ENCODE measurements at regions not wholly inside any gene's neighbourhood (a gene's known extent, or its start where the extent isn't known, plus 50 kb on each side); places are given as distances from the start of the nearest gene placed in this dataset.

DNA sequence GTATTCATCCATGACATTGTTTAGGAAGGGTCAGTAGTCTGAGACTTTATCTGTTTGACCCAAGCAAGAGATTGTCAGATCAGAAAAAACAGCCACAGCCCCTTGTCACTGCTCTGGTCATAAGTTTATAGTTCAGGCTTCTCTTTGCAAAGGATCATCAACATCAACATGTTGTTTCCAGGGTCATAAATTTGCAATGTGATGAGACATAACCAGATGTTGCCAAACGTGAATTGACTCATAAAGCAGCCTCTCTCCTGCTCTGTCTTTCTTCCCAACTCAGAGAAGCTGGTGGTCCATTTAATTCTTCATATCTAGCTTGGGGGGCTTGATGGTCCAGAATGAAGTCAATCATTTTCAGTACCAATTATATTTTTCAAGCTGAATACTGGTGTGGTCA is 507.2 kb upstream of the PBX1 start:
- Histone ChIP-seq H3K27me3 (ENCODE audit: insufficient read depth, low read length) (no peaks in the 10 kb centered on the region), H3K36me3 (ENCODE audit: insufficient read depth, low read length) (no peaks in the 10 kb centered on the region), H3K9me3 (ENCODE audit: control insufficient read depth in 1 of 2, low read length in 2 of 2) (no peaks in the 10 kb centered on the region), H3K27ac (ENCODE audit: low read depth, low read length) (no peak overlapping the region), H3K4me3 (ENCODE audit: low read length in 2 of 2) (no peak overlapping the region), H3K4me1 (ENCODE audit: insufficient read depth, low read length) (no peaks in the 10 kb centered on the region)
- H3K36me3 Mint-ChIP-seq: no peaks in the 10 kb centered on the region
- no peak overlapping the region for H3K27ac Mint-ChIP-seq
- no peak for DNase-seq
- no peak overlapping the region for H3K4me3 Mint-ChIP-seq
- no peaks in the 10 kb centered on the region for H3K4me1 Mint-ChIP-seq
- H3K27me3 Mint-ChIP-seq: no peaks in the 10 kb centered on the region
- H3K9me3 Mint-ChIP-seq: peaks cover 0 to 19% (median 5%) of the 10 kb centered on the region in 8 donors
- POLR2A ChIA-PET (ENCODE audit: partially characterized antibody): no interaction called here
- CTCF ChIA-PET (ENCODE audit: partially characterized antibody): no interaction called here
- intact Hi-C loops (cut with micrococcal nuclease): no loop called here

DNA sequence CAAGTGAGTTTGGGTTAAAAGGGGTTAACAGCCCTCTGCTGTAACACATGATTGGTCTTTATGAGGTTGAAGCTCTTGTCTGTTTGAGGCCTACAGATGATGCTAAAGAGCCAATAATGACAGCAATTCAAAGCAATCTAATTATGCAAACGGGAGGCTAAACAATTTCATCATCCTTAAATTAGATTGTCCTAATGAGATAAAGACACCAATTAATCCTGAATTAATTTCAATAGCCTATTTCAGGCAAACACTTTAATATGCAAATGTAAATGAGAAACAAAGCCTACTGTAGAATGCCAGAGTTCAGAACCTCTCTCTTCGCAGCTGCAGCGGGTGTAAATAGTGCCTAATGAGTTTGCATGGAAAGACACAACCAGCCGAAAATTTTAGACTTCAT is 504.7 kb upstream of the PBX1 start:
- H3K36me3 Mint-ChIP-seq: no peaks in the 10 kb centered on the region
- Histone ChIP-seq H3K4me3 (ENCODE audit: low read length in 2 of 2) (no peak overlapping the region), H3K27me3 (ENCODE audit: insufficient read depth, low read length) (no peaks in the 10 kb centered on the region), H3K36me3 (ENCODE audit: insufficient read depth, low read length) (no peaks in the 10 kb centered on the region), H3K27ac (ENCODE audit: low read depth, low read length) (no peak overlapping the region), H3K9me3 (ENCODE audit: control insufficient read depth in 1 of 2, low read length in 2 of 2) (no peaks in the 10 kb centered on the region), H3K4me1 (ENCODE audit: insufficient read depth, low read length) (no peaks in the 10 kb centered on the region)
- peaks cover 0 to 14% (median 4%) of the 10 kb centered on the region in 8 donors for H3K9me3 Mint-ChIP-seq
- no peak overlapping the region for H3K4me3 Mint-ChIP-seq
- intact Hi-C loops (cut with micrococcal nuclease): no loop called here
- no peaks in the 10 kb centered on the region for H3K27me3 Mint-ChIP-seq
- ChIA-PET POLR2A (ENCODE audit: partially characterized antibody) (no interaction called here), CTCF (ENCODE audit: partially characterized antibody) (no interaction called here)
- no peaks in the 10 kb centered on the region for H3K4me1 Mint-ChIP-seq
- no peak for DNase-seq
- H3K27ac Mint-ChIP-seq: no peak overlapping the region

DNA sequence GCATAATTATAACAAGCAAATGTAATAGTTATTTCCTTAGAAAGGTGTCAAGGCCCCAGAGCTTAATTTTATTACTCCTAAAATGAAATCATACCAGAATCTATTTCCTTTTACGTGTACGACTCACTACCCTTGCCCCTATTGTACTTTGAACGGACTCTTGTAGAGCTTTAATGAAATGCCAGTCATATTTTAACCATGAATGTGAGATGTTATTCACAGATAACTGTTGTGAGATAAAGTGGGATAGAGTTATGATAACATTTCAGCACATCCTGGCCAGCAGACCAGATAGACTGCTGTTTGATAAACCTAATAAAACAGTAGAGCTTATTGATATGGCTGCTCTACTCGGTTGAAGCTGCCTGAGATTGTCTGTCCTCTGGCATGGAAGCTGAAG is 500.8 kb upstream of the PBX1 start:
- Histone ChIP-seq H3K36me3 (ENCODE audit: insufficient read depth, low read length) (no peaks in the 10 kb centered on the region), H3K27ac (ENCODE audit: low read depth, low read length) (no peak overlapping the region), H3K4me1 (ENCODE audit: insufficient read depth, low read length) (no peaks in the 10 kb centered on the region), H3K9me3 (ENCODE audit: control insufficient read depth in 1 of 2, low read length in 2 of 2) (no peaks in the 10 kb centered on the region), H3K27me3 (ENCODE audit: insufficient read depth, low read length) (no peaks in the 10 kb centered on the region), H3K4me3 (ENCODE audit: low read length in 2 of 2) (no peak overlapping the region)
- no peak overlapping the region for H3K27ac Mint-ChIP-seq
- no peaks in the 10 kb centered on the region for H3K36me3 Mint-ChIP-seq
- H3K4me3 Mint-ChIP-seq: no peak overlapping the region
- CTCF ChIA-PET (ENCODE audit: partially characterized antibody): no interaction called here
- no peaks in the 10 kb centered on the region for H3K27me3 Mint-ChIP-seq
- no peaks in the 10 kb centered on the region for H3K4me1 Mint-ChIP-seq
- H3K9me3 Mint-ChIP-seq: peaks cover 0 to 18% (median 6%) of the 10 kb centered on the region in 8 donors
- DNase-seq: no peak
- intact Hi-C loops (cut with micrococcal nuclease): no loop called here
- POLR2A ChIA-PET (ENCODE audit: partially characterized antibody): no interaction called here

DNA sequence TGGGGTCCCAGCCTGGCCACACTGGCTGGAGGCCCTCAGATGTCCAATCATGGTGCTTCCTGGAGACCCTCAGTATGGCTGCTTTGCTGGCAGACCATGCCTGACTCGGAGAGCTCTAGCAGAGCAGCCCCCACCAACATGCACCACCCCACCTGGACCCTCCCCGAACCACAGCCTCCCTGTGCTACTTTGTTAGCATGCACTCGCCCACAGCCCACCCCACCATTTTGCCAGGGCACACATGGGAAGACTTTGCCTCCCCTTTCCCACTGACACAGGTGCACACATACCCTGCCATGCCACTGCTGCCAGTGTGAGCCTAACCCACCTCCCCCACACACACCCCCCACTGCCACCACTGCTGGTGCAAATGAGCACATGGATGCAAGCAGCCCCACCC is 497.5 kb upstream of the PBX1 start:
- H3K4me3 Mint-ChIP-seq: no peak overlapping the region
- ChIA-PET POLR2A (ENCODE audit: partially characterized antibody) (no interaction called here), CTCF (ENCODE audit: partially characterized antibody) (no interaction called here)
- no peaks in the 10 kb centered on the region for H3K9me3 ChIP-seq (ENCODE audit: control insufficient read depth in 1 of 2, low read length in 2 of 2)
- peak in 1 of 5 donors; percentile 33 for DNase-seq
- no peaks in the 10 kb centered on the region for H3K27me3 ChIP-seq (ENCODE audit: insufficient read depth, low read length)
- no peaks in the 10 kb centered on the region for H3K36me3 ChIP-seq (ENCODE audit: insufficient read depth, low read length)
- no peaks in the 10 kb centered on the region for H3K27me3 Mint-ChIP-seq
- no peak overlapping the region for H3K27ac ChIP-seq (ENCODE audit: low read depth, low read length)
- H3K27ac Mint-ChIP-seq: no peak overlapping the region
- H3K4me3 ChIP-seq (ENCODE audit: low read length in 2 of 2): no peak overlapping the region
- H3K9me3 Mint-ChIP-seq: peaks cover 0 to 18% (median 2%) of the 10 kb centered on the region in 8 donors
- H3K4me1 Mint-ChIP-seq: no peaks in the 10 kb centered on the region
- H3K4me1 ChIP-seq (ENCODE audit: insufficient read depth, low read length): no peaks in the 10 kb centered on the region
- no peaks in the 10 kb centered on the region for H3K36me3 Mint-ChIP-seq
- intact Hi-C loops (cut with micrococcal nuclease): no loop called here

DNA sequence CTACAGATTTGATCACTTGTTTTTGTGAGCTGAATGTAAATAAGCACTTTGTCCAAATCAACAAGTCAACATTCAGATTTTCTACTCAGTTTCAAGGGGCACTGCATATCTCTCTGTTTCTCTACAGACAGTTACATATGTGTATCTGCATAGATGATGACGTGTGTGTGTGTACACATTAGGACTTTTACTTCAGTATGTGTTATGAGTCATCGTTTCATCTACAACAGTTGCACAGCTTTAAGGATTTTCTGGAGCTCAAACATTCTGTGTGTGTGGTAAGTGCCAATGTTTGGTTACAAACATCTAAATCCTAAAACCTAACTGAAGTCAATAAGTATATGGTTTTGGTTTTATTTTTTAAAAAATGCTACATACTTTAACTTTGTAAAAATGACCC is 494.5 kb upstream of the PBX1 start:
- ChIA-PET CTCF (ENCODE audit: partially characterized antibody) (no interaction called here), POLR2A (ENCODE audit: partially characterized antibody) (no interaction called here)
- no peak overlapping the region for H3K4me3 Mint-ChIP-seq
- H3K36me3 ChIP-seq (ENCODE audit: insufficient read depth, low read length): no peaks in the 10 kb centered on the region
- no peaks in the 10 kb centered on the region for H3K4me1 Mint-ChIP-seq
- intact Hi-C loops (cut with micrococcal nuclease): no loop called here
- no peaks in the 10 kb centered on the region for H3K4me1 ChIP-seq (ENCODE audit: insufficient read depth, low read length)
- H3K27ac Mint-ChIP-seq: no peak overlapping the region
- H3K4me3 ChIP-seq (ENCODE audit: low read length in 2 of 2): no peak overlapping the region
- no peaks in the 10 kb centered on the region for H3K36me3 Mint-ChIP-seq
- H3K27me3 Mint-ChIP-seq: no peaks in the 10 kb centered on the region
- no peaks in the 10 kb centered on the region for H3K9me3 ChIP-seq (ENCODE audit: control insufficient read depth in 1 of 2, low read length in 2 of 2)
- H3K9me3 Mint-ChIP-seq: peaks cover 3 to 19% (median 8%) of the 10 kb centered on the region in 8 donors
- no peak for DNase-seq
- no peak overlapping the region for H3K27ac ChIP-seq (ENCODE audit: low read depth, low read length)
- no peaks in the 10 kb centered on the region for H3K27me3 ChIP-seq (ENCODE audit: insufficient read depth, low read length)

DNA sequence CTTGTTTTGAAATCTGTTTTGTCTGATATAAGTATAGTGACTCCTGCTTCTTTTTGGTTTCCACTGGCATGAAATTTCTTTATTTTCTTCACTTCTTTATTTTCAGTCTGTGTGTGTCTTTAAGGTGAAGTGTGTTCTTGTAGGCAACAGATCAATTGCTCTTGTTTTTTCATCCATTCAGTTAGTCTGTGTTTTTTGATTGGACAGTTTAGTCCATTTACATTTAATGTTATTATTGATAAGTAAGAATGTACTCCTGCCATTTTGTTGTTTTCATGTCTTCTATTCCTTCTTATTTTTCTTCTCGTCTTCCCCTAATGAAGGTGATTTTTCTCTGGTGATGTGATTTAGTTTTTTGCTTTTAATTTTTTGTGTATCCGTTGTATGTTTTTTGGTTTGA is 487.7 kb upstream of the PBX1 start:
- H3K27ac ChIP-seq (ENCODE audit: low read depth, low read length): no peak overlapping the region
- H3K9me3 Mint-ChIP-seq: peaks cover 3 to 42% (median 30%) of the 10 kb centered on the region in 8 donors
- H3K4me3 ChIP-seq (ENCODE audit: low read length in 2 of 2): no peak overlapping the region
- intact Hi-C loops (cut with micrococcal nuclease): no loop called here
- H3K4me1 Mint-ChIP-seq: no peaks in the 10 kb centered on the region
- H3K27me3 ChIP-seq (ENCODE audit: insufficient read depth, low read length): no peaks in the 10 kb centered on the region
- CTCF ChIA-PET (ENCODE audit: partially characterized antibody): no interaction called here
- no peaks in the 10 kb centered on the region for H3K27me3 Mint-ChIP-seq
- no peak overlapping the region for H3K4me3 Mint-ChIP-seq
- H3K27ac Mint-ChIP-seq: no peak overlapping the region
- no peaks in the 10 kb centered on the region for H3K4me1 ChIP-seq (ENCODE audit: insufficient read depth, low read length)
- H3K36me3 Mint-ChIP-seq: peaks cover 0 to 5% of the 10 kb centered on the region in 2 donors
- POLR2A ChIA-PET (ENCODE audit: partially characterized antibody): no interaction called here
- DNase-seq: no peak
- H3K9me3 ChIP-seq (ENCODE audit: control insufficient read depth in 1 of 2, low read length in 2 of 2): peaks cover 0 to 5% of the 10 kb centered on the region in 2 donors
- H3K36me3 ChIP-seq (ENCODE audit: insufficient read depth, low read length): no peaks in the 10 kb centered on the region

DNA sequence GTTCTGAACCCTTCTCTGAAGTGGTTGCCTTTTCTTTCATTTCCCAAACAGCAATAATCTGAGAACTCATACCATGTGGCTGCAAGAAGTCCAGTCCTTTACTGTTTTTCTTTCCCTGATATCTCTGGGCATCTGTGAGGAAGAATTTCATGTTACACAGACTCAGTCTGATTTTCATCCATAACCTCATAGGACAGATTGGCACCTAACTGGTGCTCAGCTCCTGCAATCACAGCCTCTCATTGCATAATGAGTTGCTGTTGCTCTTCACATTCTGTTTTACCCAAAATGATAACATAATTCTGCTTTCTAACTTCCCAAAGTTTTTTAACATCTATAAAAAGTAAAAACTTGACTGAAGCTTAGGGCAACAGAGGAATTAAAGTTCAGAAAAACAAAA is 472.2 kb upstream of the PBX1 start:
- no peak overlapping the region for H3K4me3 Mint-ChIP-seq
- no peak overlapping the region for H3K27ac Mint-ChIP-seq
- H3K36me3 ChIP-seq (ENCODE audit: insufficient read depth, low read length): no peaks in the 10 kb centered on the region
- no peak overlapping the region for H3K4me3 ChIP-seq (ENCODE audit: low read length in 2 of 2)
- ChIA-PET CTCF (ENCODE audit: partially characterized antibody) (no interaction called here), POLR2A (ENCODE audit: partially characterized antibody) (no interaction called here)
- H3K27me3 ChIP-seq (ENCODE audit: insufficient read depth, low read length): no peaks in the 10 kb centered on the region
- no peaks in the 10 kb centered on the region for H3K4me1 Mint-ChIP-seq
- H3K36me3 Mint-ChIP-seq: no peaks in the 10 kb centered on the region
- intact Hi-C loops (cut with micrococcal nuclease): no loop called here
- no peaks in the 10 kb centered on the region for H3K9me3 ChIP-seq (ENCODE audit: control insufficient read depth in 1 of 2, low read length in 2 of 2)
- H3K27me3 Mint-ChIP-seq: no peaks in the 10 kb centered on the region
- H3K27ac ChIP-seq (ENCODE audit: low read depth, low read length): no peak overlapping the region
- no peak for DNase-seq
- H3K4me1 ChIP-seq (ENCODE audit: insufficient read depth, low read length): no peaks in the 10 kb centered on the region
- peaks cover 0 to 32% (median 10%) of the 10 kb centered on the region in 8 donors for H3K9me3 Mint-ChIP-seq

DNA sequence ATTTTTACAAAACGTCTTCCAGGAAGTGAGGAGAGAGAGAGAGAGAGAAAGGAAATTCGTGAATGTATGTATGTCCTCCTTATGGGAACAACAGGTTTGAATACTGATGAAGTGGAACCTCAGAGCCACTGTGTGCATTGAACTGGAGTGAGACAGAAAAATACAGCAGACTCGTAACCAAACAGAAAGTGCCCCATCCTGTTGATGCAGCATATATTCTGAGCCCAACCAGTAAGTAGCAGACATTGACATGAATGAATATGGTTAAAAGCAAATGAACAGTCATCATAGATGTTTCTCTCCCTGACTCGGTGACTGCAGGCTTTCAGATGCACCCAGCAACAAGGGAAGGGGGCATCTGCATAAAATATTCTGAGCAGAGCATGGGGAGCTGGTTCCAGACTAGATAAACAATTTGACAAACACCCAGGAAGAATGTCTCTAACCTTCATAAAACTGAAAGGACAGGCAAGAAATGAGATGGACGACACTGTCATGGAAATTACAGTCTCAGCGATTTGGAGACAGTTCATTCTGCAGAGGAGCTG is 471.0 kb upstream of the PBX1 start:
- H3K27ac ChIP-seq (ENCODE audit: low read depth, low read length): no peak overlapping the region
- no peak overlapping the region for H3K4me3 ChIP-seq (ENCODE audit: low read length in 2 of 2)
- Mint-ChIP-seq H3K36me3 (no peaks in the 10 kb centered on the region), H3K27ac (no peak overlapping the region), H3K27me3 (no peaks in the 10 kb centered on the region), H3K4me3 (no peak overlapping the region), H3K4me1 (no peaks in the 10 kb centered on the region), H3K9me3 (peaks cover 0 to 40% (median 13%) of the 10 kb centered on the region in 8 donors)
- no peaks in the 10 kb centered on the region for H3K4me1 ChIP-seq (ENCODE audit: insufficient read depth, low read length)
- intact Hi-C loops (cut with micrococcal nuclease): no loop called here
- ChIA-PET POLR2A (ENCODE audit: partially characterized antibody) (no interaction called here), CTCF (ENCODE audit: partially characterized antibody) (no interaction called here)
- no peaks in the 10 kb centered on the region for H3K9me3 ChIP-seq (ENCODE audit: control insufficient read depth in 1 of 2, low read length in 2 of 2)
- DNase-seq: no peak
- no peaks in the 10 kb centered on the region for H3K36me3 ChIP-seq (ENCODE audit: insufficient read depth, low read length)
- no peaks in the 10 kb centered on the region for H3K27me3 ChIP-seq (ENCODE audit: insufficient read depth, low read length)
